SK-N-MC (cell line): ENCODE measurements at regions not wholly inside any gene's neighbourhood (a gene's known extent, or its start where the extent isn't known, plus 50 kb on each side); places are given as distances from the start of the nearest gene placed in this dataset.
A peak's percentile ranks its signal among the peaks of the same experiment; 100 is the strongest.
"Not testable (repeated sequence)": the region's sequence is repeated elsewhere in the genome, so short reads cannot be mapped to it uniquely, and the experiment has no call there.

Experiments
- DNase-seq: peaks from one replicate; pipeline ENCODE4 v3.0.0-alpha.2; 2011; ENCODE audit warnings: low read depth, low spot score
- H3K27ac ChIP-seq: fragments of 200-600 bp; sonication (generic); 2 replicates; pipeline ENCODE4 v1.5.1; 2016; ENCODE audit warnings: mixed run types
- H3K36me3 ChIP-seq: fragments of 200-600 bp; sonication (generic); 2 replicates; pipeline ENCODE4 v1.6.1; 2017; ENCODE audit warnings: antibody characterized with exemption, low read length, mixed read lengths; ENCODE audit not compliant: insufficient read depth
- H3K4me3 ChIP-seq: fragments of 200-600 bp; sonication (generic); 2 replicates; pipeline ENCODE4 v1.5.1; 2016
- H3K9ac ChIP-seq: fragments of 200-600 bp; sonication (generic); 2 replicates; pipeline ENCODE4 v1.8.0; 2017; ENCODE audit warnings: mixed run types, mixed read lengths; ENCODE audit not compliant: insufficient read length
- H3K9me3 ChIP-seq: fragments of 200-600 bp; sonication (generic); 2 replicates; pipeline ENCODE4 v1.6.1; 2017; ENCODE audit warnings: low read depth, mild to moderate bottlenecking, antibody characterized with exemption, low read length, moderate library complexity, mixed read lengths
- EZH2 ChIP-seq: fragments of 200-600 bp; sonication (generic); IDR thresholded peaks from one replicate; pipeline ENCODE4 v1.6.1; 2017; ENCODE audit warnings: antibody characterized with exemption
- FOXP2 ChIP-seq: optimal IDR thresholded peaks from 2 replicates; pipeline ENCODE3; 2011; ENCODE audit warnings: mild to moderate bottlenecking, moderate library complexity; ENCODE audit not compliant: insufficient read depth; ENCODE audit errors: extremely low read length, control extremely low read depth
- POLR2AphosphoS5 ChIP-seq: IDR thresholded peaks from 2 replicates; pipeline ENCODE4 v1.6.1; 2012; ENCODE audit warnings: mild to moderate bottlenecking, low read depth, low read length, borderline replicate concordance

DNA sequence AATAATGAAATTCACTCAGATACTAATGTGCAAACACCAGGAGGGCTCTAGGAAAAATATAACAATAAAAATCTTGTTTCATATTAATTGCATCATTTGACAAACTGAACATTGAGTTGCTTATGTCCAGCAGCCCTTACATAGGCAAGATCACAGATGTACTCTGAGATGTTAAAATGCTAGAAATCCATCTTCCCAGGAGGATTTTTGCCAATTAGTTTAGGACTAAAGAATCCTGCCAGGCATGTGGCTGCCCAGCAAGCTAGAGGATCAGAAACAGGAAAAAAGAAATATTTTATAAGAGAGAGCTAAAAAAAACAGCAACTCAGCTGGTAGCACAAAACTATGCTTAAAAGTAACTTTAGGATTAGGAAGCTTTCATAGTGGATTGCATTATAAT is 407.8 kb downstream of the NXPH1 start:
- Histone ChIP-seq H3K9ac (no peak overlapping the region), H3K36me3 (no peaks in the 10 kb centered on the region), H3K27ac (no peak overlapping the region), H3K4me3 (no peak overlapping the region), H3K9me3 (no peaks in the 10 kb centered on the region)
- no peak for DNase-seq
- TF ChIP-seq EZH2: no peak
- TF ChIP-seq FOXP2: no peak
- no peak for TF ChIP-seq POLR2AphosphoS5

DNA sequence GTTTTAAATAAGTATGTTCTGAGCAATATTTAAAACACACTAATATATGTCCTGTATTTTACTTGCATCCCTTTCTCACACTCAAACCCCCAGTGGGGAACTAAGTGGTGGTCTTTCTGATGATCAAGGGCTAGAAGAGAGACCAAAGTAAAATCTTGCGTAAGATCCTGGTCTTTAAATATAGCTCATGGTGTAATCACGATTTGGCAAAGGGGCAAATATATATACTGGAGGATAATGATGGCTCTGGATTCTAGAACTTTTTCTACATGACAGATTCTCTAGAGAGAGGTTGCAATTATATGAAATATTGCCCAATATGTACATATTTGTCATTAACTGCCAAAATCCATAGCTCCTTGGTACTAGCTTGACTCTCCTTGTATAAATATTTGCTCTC is 438.3 kb downstream of the NXPH1 start:
- no peak for DNase-seq
- Histone ChIP-seq H3K9ac (no peak overlapping the region), H3K36me3 (no peaks in the 10 kb centered on the region), H3K4me3 (no peak overlapping the region), H3K27ac (no peak overlapping the region), H3K9me3 (no peaks in the 10 kb centered on the region)
- no peak for TF ChIP-seq EZH2
- TF ChIP-seq FOXP2: no peak
- TF ChIP-seq POLR2AphosphoS5: no peak

DNA sequence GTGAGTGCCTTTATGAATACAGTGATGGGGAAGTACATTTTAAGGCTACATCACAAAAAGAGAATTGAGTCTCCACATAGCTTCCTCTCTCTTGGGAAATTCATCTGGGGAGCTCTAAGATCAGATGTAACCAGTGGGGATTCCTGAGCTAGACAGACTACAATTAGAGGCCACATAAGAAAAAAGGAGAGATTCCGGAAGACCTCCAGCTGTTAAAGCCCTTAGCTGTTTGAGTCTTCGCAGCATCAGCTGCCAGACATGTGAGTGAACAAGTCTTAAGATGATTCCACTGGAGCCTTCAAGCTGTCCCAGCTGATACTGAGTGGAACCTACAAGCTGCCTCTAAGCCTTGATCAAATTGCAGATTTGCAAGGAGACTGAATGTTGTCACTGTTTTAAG is 448.5 kb downstream of the NXPH1 start:
- H3K36me3 ChIP-seq: no peaks in the 10 kb centered on the region
- no peak for TF ChIP-seq EZH2
- no peak for TF ChIP-seq FOXP2
- TF ChIP-seq POLR2AphosphoS5: peak; percentile 34; the same call in 1 of the 2 replicates
- H3K27ac ChIP-seq: peak overlapping the region; percentile 59; the same call in 1 of the 2 replicates
- H3K9ac ChIP-seq: no peak overlapping the region
- DNase-seq: peak; percentile 94
- H3K4me3 ChIP-seq: peak overlapping the region; percentile 60
- no peaks in the 10 kb centered on the region for H3K9me3 ChIP-seq

DNA sequence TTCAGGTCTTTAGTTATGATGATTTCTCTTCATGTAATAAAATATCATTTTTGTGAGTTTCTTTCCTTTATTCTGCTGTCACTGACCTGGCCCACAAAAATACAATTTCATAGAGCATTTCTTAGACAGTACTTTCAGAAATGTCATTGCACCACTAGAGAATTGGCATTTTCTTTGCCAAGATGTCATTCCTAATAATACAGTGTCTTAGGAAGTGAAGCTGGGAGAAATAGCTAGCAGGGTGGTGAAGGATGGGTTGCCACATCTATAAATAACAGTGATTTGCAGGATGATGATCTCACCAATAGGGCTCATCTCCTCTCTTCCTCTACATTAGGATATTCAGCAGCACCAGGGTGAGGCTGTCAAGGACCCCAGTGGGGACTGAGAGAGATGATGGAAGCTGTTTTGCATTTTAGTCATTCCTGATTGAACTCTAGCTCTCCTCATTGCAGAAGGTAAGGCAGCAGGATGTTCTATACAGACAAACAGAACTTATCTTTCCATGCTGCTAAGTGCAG is 452.1 kb downstream of the NXPH1 start:
- Histone ChIP-seq H3K9me3 (no peaks in the 10 kb centered on the region), H3K27ac (no peak overlapping the region), H3K4me3 (no peak overlapping the region), H3K9ac (no peak overlapping the region), H3K36me3 (no peaks in the 10 kb centered on the region)
- TF ChIP-seq POLR2AphosphoS5 (no peak), EZH2 (no peak), FOXP2 (no peak)
- no peak for DNase-seq

DNA sequence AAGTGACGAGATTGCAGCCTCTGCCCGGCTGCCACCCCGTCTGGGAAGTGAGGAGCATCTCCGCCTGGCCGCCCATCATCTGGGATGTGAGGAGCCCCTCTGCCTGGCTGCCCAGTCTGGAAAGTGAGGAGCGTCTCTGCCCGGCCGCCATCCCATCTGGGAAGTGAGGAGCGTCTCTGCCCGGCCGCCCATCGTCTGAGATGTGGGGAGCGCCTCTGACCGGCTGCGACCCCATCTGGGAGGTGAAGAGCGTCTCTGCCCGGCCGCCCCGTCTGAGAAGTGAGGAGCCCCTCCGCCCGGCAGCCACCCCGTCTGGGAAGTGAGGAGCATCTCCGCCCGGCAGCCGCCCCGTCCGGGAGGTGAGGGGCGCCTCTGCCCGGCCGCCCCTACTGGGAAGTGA is 456.9 kb downstream of the NXPH1 start:
- H3K4me3 ChIP-seq, H3K9ac ChIP-seq, H3K9me3 ChIP-seq, H3K36me3 ChIP-seq, DNase-seq, H3K27ac ChIP-seq: not testable (repeated sequence)

DNA sequence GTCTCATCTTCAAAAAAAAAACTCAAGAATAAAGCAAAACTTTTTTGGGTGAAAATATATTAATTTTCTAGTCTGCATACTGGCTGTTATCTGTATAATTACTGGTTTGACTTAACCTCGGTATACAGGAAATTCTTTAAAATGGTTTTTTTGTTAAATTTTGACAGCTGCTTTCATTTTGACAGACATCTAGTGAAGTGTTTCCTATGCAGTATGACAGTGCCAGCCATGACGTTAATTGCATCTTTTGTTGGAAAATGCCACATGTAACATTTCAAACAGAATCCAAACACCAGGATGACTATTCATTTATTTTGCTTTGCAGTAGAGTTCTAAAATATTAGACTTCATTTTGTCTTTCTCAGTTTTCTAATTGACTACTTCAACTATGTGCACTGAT is 460.4 kb downstream of the NXPH1 start:
- Histone ChIP-seq H3K4me3 (no peak overlapping the region), H3K9me3 (no peaks in the 10 kb centered on the region), H3K27ac (no peak overlapping the region), H3K36me3 (no peaks in the 10 kb centered on the region), H3K9ac (no peak overlapping the region)
- TF ChIP-seq POLR2AphosphoS5: no peak
- no peak for TF ChIP-seq EZH2
- TF ChIP-seq FOXP2: no peak
- no peak for DNase-seq

DNA sequence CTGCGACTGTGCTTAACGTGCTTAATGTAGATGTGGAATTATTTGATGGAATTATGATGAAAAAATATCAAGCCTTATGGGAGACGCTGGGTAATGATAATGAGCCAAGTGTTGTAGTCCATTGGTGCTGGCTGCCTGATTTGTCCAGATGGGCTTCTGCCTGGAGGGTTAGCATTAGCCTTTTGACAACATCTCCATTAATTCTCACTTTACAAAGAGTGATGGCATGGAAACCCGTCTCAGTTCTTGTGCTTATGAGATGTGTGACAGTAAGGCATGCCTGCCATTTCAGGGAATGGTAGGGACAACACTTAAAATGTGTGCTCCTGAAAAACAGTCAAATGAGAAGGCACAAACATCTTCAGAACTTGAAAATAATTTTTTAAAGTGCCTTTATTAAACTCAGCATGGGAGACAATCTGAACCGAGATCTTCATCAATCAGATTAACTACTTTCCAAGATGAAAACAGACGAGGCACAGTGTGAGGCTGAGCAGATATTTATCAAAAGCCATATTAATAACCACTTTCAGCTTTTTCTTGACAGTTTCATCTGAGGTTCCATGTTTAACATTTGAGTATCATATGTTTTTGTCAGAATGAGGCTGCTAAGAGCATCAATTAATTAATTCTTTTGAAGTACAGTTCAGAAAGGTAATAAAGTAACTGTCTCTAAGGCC is 473.1 kb downstream of the NXPH1 start:
- Histone ChIP-seq H3K9ac (no peak overlapping the region), H3K27ac (no peak overlapping the region), H3K9me3 (no peaks in the 10 kb centered on the region), H3K36me3 (no peaks in the 10 kb centered on the region), H3K4me3 (no peak overlapping the region)
- TF ChIP-seq POLR2AphosphoS5 (no peak), EZH2 (no peak), FOXP2 (no peak)
- no peak for DNase-seq

DNA sequence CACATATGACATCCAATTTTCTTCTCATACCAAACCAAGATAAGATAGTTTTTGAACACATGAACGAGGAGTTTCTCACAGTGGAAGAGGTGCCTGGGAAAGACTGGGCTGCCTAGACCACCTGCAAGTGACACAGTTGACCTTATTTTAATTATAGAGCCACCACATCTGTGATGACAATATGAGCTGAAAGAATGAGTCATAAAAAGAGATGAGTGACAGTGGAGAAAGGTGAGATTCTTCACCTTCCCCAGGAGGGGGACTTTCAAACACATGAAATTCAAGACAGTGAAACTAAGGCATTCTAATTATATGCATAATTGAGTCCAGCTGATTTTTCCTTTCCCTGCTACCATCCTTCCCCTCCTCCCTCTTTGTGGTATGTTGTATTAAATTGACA is 475.5 kb downstream of the NXPH1 start:
- Histone ChIP-seq H3K36me3 (no peaks in the 10 kb centered on the region), H3K9me3 (no peaks in the 10 kb centered on the region), H3K27ac (no peak overlapping the region), H3K4me3 (no peak overlapping the region), H3K9ac (no peak overlapping the region)
- TF ChIP-seq POLR2AphosphoS5: no peak
- TF ChIP-seq FOXP2: no peak
- no peak for TF ChIP-seq EZH2
- no peak for DNase-seq

DNA sequence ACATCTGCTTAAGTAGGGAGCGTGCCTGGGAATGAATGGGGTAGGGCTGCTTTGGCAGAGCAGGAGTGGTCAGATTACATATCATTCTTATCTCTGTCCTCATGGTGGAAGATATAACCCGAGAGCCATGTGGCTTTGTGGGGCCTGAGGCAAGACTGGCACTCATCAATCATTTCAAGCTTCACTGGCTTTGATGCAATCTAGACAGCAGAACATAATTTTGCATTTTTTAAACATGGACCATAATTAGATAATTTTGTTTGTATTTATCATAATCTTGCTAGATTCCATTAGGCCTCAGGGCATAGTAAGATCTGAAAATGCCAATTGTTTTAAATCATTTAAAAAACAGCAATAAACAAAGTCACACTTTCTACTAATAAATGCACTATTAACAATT is 480.3 kb downstream of the NXPH1 start:
- TF ChIP-seq FOXP2 (no peak), EZH2 (no peak), POLR2AphosphoS5 (no peak)
- no peak overlapping the region for H3K9ac ChIP-seq
- no peaks in the 10 kb centered on the region for H3K36me3 ChIP-seq
- H3K27ac ChIP-seq: no peak overlapping the region
- no peaks in the 10 kb centered on the region for H3K9me3 ChIP-seq
- DNase-seq: no peak
- no peak overlapping the region for H3K4me3 ChIP-seq

DNA sequence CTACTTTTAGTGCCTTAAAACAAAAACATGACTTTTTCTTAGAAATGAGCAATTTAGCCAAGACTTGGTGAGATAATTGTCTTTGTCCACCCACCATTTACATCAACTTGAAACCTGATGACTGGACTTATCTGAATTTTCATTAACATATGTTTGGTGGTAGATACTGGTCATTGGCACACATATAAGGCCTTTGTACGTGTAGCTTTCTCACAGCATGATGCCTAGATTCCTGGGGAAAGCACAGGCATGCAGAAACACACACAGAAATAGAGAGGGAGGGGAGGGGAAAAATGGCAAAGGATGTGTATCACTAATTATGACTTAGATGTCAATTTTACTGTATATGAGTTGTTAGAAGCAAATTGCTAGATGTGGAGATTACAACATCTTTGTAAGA is 488.4 kb downstream of the NXPH1 start:
- no peaks in the 10 kb centered on the region for H3K36me3 ChIP-seq

More for the DNA sequence above, 488.4 kb downstream of the NXPH1 start:
- no peak for DNase-seq
- Histone ChIP-seq H3K27ac (no peak overlapping the region), H3K4me3 (no peak overlapping the region), H3K9ac (no peak overlapping the region), H3K9me3 (no peaks in the 10 kb centered on the region)
- no peak for TF ChIP-seq EZH2
- TF ChIP-seq FOXP2: no peak
- TF ChIP-seq POLR2AphosphoS5: no peak
